ENCODE measurements at regions not wholly inside any gene's neighbourhood (a gene's known extent, or its start where the extent isn't known, plus 50 kb on each side); places are given as distances from the start of the nearest gene placed in this dataset.

DNA sequence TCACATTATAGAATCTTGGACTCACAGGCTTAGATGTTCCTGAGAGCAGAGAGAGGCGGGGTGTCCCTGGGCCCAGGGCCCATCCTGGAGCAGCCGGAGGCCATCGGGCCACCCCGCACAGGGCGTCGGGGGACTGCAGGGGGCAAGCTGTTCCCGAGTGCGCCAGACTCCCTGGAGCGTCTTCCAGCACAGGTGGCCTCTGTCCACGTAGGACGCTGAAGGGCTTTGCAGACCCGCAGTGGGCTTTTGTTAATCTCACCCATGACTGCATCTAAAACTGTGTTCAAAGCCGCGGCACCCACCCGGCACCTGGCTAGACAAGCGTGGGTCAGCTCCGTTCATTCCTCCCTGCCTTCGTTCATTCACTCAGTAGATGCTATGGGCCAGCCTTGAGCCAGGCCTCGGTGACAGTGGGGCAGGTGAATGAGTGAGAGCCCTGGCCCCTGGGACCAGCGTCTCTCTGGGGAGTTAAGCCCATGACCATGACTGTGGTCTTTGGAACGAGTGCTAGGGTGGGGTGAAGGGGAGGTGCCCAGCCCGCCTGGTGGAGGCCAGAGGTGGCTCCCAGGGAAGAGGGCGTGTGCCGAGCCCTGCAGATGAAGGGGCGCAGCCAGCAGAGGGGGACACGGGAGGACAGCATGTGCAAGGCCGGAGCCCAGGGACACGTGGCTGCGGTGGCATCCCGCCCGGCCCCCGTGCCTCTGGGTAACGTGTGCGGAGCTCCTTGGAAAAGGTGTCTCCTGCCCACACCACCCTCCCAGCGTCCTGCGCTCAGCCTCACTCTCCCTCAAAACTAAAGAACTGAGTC lies 98.3 kb downstream of the HMX1 start:
- in situ Hi-C loops (cut with MboI; ENCODE audit: low sequenced_read_pairs in 4 of 4) (no loop called here), intact Hi-C loops (cut with DNase I; ENCODE audit: low total_unique reads) (no loop called here)
- no peaks in the 10 kb centered on the region for H3K27me3 ChIP-seq
- peak in 1 of 2 donors; percentile 6 for DNase-seq
- no peaks in the 10 kb centered on the region for H3K9me3 ChIP-seq
- no peak for ATAC-seq
- H3K27ac ChIP-seq, result no peak overlapping the region
- TF ChIP-seq POLR2A (IDR thresholded peaks at IDR 0.05), result no peak
- TF ChIP-seq, protein P1, sequence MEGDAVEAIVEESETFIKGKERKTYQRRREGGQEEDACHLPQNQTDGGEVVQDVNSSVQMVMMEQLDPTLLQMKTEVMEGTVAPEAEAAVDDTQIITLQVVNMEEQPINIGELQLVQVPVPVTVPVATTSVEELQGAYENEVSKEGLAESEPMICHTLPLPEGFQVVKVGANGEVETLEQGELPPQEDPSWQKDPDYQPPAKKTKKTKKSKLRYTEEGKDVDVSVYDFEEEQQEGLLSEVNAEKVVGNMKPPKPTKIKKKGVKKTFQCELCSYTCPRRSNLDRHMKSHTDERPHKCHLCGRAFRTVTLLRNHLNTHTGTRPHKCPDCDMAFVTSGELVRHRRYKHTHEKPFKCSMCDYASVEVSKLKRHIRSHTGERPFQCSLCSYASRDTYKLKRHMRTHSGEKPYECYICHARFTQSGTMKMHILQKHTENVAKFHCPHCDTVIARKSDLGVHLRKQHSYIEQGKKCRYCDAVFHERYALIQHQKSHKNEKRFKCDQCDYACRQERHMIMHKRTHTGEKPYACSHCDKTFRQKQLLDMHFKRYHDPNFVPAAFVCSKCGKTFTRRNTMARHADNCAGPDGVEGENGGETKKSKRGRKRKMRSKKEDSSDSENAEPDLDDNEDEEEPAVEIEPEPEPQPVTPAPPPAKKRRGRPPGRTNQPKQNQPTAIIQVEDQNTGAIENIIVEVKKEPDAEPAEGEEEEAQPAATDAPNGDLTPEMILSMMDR (IDR thresholded peaks at IDR 0.05 in 4 of 5, conservative IDR thresholded peaks at IDR 0.05 in 1 of 5), result no peak
- H3K4me1 ChIP-seq, result no peaks in the 10 kb centered on the region
- no peak overlapping the region for H3K4me3 ChIP-seq
- no peaks in the 10 kb centered on the region for H3K36me3 ChIP-seq

DNA sequence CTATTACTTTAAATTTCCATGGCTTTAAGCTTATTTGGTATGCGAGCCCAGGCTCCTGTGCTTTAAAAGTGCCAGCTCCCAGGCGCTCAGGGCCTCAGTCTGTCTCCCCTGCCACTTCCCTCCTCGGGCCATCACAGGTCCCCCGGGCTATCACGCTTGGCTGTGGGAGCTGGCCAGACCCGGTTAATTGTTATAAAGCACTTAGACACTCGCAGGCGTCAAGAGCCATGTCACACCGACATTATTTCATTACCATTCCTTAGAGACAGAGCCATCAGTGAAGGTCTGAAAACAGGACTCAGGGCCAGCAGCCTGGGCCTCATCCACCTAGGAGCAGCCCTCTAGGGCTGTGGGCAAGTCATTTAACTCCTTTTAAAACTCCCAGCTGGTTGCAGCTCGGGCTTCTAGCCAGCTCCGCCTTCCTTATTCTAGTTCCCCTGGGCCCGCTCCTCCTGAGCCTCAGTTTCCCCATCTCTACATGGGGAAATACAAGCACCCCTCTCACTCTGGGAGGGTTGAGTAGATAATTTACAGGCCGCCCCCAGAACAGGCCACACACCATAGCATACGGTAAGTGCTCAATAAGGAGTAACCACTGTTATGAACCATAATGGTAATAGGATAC lies 99.0 kb downstream of the HMX1 start:
- H3K4me3 ChIP-seq, result no peak overlapping the region
- DNase-seq, result peak in 1 of 2 donors; percentile 3
- peaks cover 0 to 1% (median 0%) of the 10 kb centered on the region in 3 donors for H3K27me3 ChIP-seq
- H3K9me3 ChIP-seq, result no peaks in the 10 kb centered on the region
- no peak overlapping the region for H3K27ac ChIP-seq
- intact Hi-C loops (cut with DNase I; ENCODE audit: low total_unique reads), result no loop called here
- no peak for ATAC-seq
- H3K4me1 ChIP-seq, result no peaks in the 10 kb centered on the region
- in situ Hi-C loops (cut with MboI; ENCODE audit: low sequenced_read_pairs in 4 of 4), result no loop called here
- H3K36me3 ChIP-seq, result no peaks in the 10 kb centered on the region
- TF ChIP-seq, protein P1 (IDR thresholded peaks at IDR 0.05 in 4 of 5, conservative IDR thresholded peaks at IDR 0.05 in 1 of 5), result no peak
- TF ChIP-seq POLR2A (IDR thresholded peaks at IDR 0.05), result no peak

DNA sequence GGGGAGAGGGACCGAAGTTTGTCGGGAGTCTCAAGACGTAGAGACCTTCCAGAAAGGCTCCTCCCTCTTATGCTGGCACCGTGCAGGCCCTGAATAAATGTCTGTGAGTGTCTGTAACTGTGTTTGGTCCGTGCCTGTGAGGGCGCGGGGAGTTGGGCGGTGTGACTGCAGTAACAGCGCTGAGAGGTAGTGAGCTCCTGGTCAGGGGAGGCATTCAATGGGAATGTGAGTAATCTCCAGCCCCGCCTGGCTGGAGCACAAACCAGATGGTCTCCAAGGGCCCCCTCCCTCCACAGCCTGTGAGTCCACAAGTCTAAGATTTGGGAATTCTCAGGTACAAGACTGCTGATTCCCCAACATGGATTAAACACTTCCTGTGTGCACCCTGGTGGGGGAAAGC lies 100.0 kb downstream of the HMX1 start:
- in situ Hi-C loops (cut with MboI; ENCODE audit: low sequenced_read_pairs in 4 of 4) (no loop called here), intact Hi-C loops (cut with DNase I; ENCODE audit: low total_unique reads) (no loop called here)
- DNase-seq (peak in 1 of 2 donors; percentile 2), ATAC-seq (no peak)
- no peak overlapping the region for H3K27ac ChIP-seq
- peaks cover 0 to 6% (median 0%) of the 10 kb centered on the region in 3 donors for H3K27me3 ChIP-seq
- H3K4me1 ChIP-seq, result no peaks in the 10 kb centered on the region
- TF ChIP-seq, protein P1 (IDR thresholded peaks at IDR 0.05 in 4 of 5, conservative IDR thresholded peaks at IDR 0.05 in 1 of 5), result no peak
- TF ChIP-seq POLR2A (IDR thresholded peaks at IDR 0.05), result no peak
- no peak overlapping the region for H3K4me3 ChIP-seq
- no peaks in the 10 kb centered on the region for H3K36me3 ChIP-seq
- H3K9me3 ChIP-seq, result no peaks in the 10 kb centered on the region

DNA sequence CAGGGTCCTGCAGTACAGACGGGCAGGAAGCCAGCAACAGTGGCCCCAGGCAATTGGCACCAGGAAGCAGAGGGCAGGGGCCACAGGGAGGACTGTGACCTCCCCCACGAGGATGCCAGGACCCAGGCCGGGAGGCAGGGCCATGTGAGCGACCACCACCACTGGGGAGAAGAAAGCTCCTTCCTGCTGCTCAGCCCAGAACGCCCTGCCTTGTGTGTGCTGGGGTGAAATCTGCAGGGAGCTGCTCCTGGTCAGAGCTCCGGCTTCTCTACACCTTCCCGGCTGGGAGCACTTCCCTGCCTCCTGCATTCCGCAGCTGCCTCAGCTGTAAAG lies 100.4 kb downstream of the HMX1 start:
- DNase-seq (peak in 1 of 2 donors; percentile 5), ATAC-seq (no peak)
- intact Hi-C loops (cut with DNase I; ENCODE audit: low total_unique reads), result no loop called here
- in situ Hi-C loops (cut with MboI; ENCODE audit: low sequenced_read_pairs in 4 of 4), result no loop called here
- H3K4me1 ChIP-seq, result no peaks in the 10 kb centered on the region
- no peak overlapping the region for H3K4me3 ChIP-seq
- TF ChIP-seq, protein P1 (IDR thresholded peaks at IDR 0.05 in 4 of 5, conservative IDR thresholded peaks at IDR 0.05 in 1 of 5), result no peak
- no peak overlapping the region for H3K27ac ChIP-seq
- H3K27me3 ChIP-seq, result peaks cover 0 to 6% (median 0%) of the 10 kb centered on the region in 3 donors
- no peaks in the 10 kb centered on the region for H3K9me3 ChIP-seq
- H3K36me3 ChIP-seq, result no peaks in the 10 kb centered on the region

Measured in gastrocnemius medialis (tissue), 4 donors.